ENCODE measurements at regions not wholly inside any gene's neighbourhood (a gene's known extent, or its start where the extent isn't known, plus 50 kb on each side); places are given as distances from the start of the nearest gene placed in this dataset.
"Not testable (repeated sequence)": the region's sequence is repeated elsewhere in the genome, so short reads cannot be mapped to it uniquely, and the experiment has no call there.

GRCh38 chr6:118709859-118710350, 58.5 kb upstream of the CEP85L start:
- Histone ChIP-seq H3K4me3 (ENCODE audit: insufficient read depth, low read depth, low read length) (no peak overlapping the region), H3K27me3 (ENCODE audit: control insufficient read depth, insufficient read depth, low read length) (no peaks in the 10 kb centered on the region), H3K36me3 (replicated peaks; ENCODE audit: control insufficient read depth, insufficient read depth, low read length) (no peaks in the 10 kb centered on the region)
- no peak for DNase-seq

- H3K36me3 ChIP-seq (replicated peaks; ENCODE audit: control insufficient read depth, insufficient read depth, low read length), result no peaks in the 10 kb centered on the region
- H3K4me3 ChIP-seq (ENCODE audit: insufficient read depth, low read depth, low read length), result peak overlapping the region; percentile 28; the same call in 1 of the 2 replicates
- H3K27me3 ChIP-seq (ENCODE audit: control insufficient read depth, insufficient read depth, low read length), result no peaks in the 10 kb centered on the region
- no peak for DNase-seq
Measured at GRCh38 chr6:118708744-118709143, 57.4 kb upstream of the CEP85L start.

DNA sequence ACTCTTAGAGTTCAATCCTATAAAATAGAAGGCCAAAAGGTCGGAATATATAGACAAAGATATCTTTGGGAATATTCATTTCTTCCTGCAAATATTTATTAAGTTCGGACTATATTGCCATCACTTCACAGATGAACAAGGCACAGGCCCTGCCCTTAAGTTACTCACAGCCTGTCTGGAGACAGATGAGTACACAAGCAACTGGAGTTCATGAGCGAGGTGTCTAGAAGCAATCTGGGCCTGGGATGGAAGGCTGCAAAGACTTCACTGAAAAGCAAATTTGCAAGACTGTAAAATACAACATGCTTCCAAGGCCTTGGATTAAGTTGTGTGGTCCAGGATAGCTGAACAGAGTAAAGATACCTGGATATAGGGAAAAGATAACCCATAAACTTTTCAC, 56.7 kb upstream of the CEP85L start:
- no peak for DNase-seq
- no peak overlapping the region for H3K4me3 ChIP-seq (ENCODE audit: insufficient read depth, low read depth, low read length)
- no peaks in the 10 kb centered on the region for H3K36me3 ChIP-seq (replicated peaks; ENCODE audit: control insufficient read depth, insufficient read depth, low read length)
- no peaks in the 10 kb centered on the region for H3K27me3 ChIP-seq (ENCODE audit: control insufficient read depth, insufficient read depth, low read length)

GRCh38 chr6:118706702-118707101, 55.3 kb upstream of the CEP85L start:
- Histone ChIP-seq H3K36me3 (replicated peaks; ENCODE audit: control insufficient read depth, insufficient read depth, low read length) (no peaks in the 10 kb centered on the region), H3K4me3 (ENCODE audit: insufficient read depth, low read depth, low read length) (no peak overlapping the region), H3K27me3 (ENCODE audit: control insufficient read depth, insufficient read depth, low read length) (no peaks in the 10 kb centered on the region)
- no peak for DNase-seq

DNA sequence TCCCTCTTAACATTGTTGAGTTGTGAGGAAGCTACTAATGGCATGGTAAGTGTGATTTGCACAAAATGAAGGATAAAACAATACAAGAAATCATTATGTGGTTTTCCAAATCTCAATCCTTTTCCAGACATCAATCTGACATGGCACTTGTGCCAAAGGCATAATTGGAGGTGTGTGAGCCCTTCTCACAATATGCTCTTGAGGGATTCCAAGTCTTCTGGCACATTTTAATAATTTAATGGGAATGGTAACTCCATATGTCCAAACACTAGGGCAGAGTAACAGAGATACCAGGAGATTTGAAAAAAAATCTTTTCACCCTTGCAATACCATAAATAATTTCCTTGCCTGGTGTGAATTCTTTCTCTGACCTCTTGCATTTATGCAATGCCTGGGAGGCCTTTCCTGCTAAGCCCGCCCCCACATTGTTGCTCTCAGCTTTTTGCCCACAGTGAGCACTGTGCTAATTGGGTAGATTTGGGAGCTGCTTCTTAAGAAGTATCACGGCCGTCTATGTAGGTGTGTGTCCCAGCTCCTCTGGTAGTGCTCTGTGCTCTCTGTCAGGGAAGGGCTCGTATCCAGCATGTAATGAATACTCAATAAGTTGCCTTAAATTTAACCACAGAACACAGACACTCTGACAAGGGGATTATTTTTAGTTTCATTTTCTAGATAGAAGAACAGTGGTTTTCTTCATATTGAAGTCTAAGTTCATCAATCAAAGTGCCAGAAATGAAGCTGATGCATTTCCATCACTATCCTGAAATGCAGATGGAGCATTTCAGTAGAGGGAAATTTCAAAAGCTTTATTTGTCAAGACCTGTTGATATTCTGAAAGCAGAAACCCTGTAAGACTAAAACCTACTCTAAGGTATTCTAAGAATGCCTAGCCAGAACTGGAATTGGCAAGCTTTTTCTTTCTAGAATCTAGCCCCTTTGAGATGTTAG, 54.4 kb upstream of the CEP85L start:
- Histone ChIP-seq H3K4me3 (ENCODE audit: insufficient read depth, low read depth, low read length) (no peak overlapping the region), H3K27me3 (ENCODE audit: control insufficient read depth, insufficient read depth, low read length) (no peaks in the 10 kb centered on the region)
- peak; percentile 41 for DNase-seq

DNA sequence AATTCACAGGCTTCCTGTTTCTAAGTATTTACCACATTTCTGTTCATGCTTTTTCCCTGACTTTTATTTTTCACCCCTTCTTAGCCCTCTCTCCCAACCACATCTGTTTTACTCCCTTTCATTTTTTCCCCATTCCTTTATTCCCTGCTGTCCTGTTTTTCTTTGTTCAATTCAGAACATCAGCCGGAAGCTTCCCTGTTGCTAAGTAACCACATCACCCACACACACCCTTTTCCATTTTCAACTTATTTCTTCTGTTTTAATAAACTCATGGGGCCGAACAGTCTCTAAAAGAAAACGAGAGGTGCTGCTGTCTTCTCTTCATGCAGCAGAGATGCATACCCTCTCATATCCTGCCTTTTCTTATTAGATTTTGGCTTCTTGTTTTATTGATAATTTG, 53.5 kb upstream of the CEP85L start:
- H3K27me3 ChIP-seq (ENCODE audit: control insufficient read depth, insufficient read depth, low read length), result no peaks in the 10 kb centered on the region
- H3K36me3 ChIP-seq (replicated peaks; ENCODE audit: control insufficient read depth, insufficient read depth, low read length), result no peaks in the 10 kb centered on the region
- H3K4me3 ChIP-seq (ENCODE audit: insufficient read depth, low read depth, low read length), result no peak overlapping the region
- DNase-seq, result no peak

More for the DNA sequence above, 54.4 kb upstream of the CEP85L start:
- no peaks in the 10 kb centered on the region for H3K36me3 ChIP-seq (replicated peaks; ENCODE audit: control insufficient read depth, insufficient read depth, low read length)

DNA sequence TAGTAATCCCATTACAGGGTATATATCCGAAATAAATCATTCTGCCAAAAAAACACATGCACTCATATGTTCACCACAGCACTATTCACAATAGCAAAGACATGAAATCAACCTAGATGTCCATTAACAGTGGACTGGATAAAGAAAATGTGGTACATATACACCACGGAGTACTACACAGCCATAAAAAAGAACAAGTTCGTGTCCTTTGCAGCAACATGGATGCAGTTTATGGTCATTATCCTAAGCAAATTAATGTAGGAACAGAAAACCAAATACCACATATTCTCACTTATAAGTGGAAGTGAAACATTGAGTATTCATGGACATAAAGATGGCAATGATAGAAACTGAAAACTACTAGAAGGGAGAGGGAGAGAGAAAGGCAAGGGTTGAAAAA, 49.9 kb upstream of the CEP85L start:
- H3K36me3 ChIP-seq (replicated peaks; ENCODE audit: control insufficient read depth, insufficient read depth, low read length); H3K27me3 ChIP-seq (ENCODE audit: control insufficient read depth, insufficient read depth, low read length); DNase-seq; H3K4me3 ChIP-seq (ENCODE audit: insufficient read depth, low read depth, low read length): not testable (repeated sequence)
